HepG2 (cell line): ENCODE measurements at regions not wholly inside any gene's neighbourhood (a gene's known extent, or its start where the extent isn't known, plus 50 kb on each side); places are given as distances from the start of the nearest gene placed in this dataset.

Experiments
- ATAC-seq: fragments of 200-7000 bp; cut with Tn5 transposase; 3 replicates; pipeline ENCODE4 v1.9.1; 2020; ENCODE audit warnings: mild to moderate bottlenecking, moderate library complexity
- BruUV-seq: library from RNA; stranded (reverse); fragments of 400-500 nt; replicated peaks from 2 replicates; lab custom pipeline; 2021; lab: Mats Ljungman, UMichigan
- CTCF ChIA-PET: fragments of 300-600 bp; formaldehyde crosslinking; extraction: SDS; loops from one replicate; lab custom pipeline; 2021; ENCODE audit warnings: low total read pairs, inconsistent platforms, low intra/inter-chr PET ratio; lab: Yijun Ruan, JAX
- POLR2A ChIA-PET: fragments of 350-600 bp; sonication (Branson Sonifier 250); formaldehyde crosslinking; loops from one replicate; lab custom pipeline; 2020; ENCODE audit warnings: antibody characterized with exemption, inconsistent platforms; lab: Yijun Ruan, JAX
- DNase-seq: peaks from one replicate; pipeline ENCODE4 v3.0.0-alpha.2; 2015; ENCODE audit warnings: low spot score
- FAIRE-seq: peaks from 3 replicates; lab custom pipeline; 2011; peaks lifted over from hg19 to GRCh38; lab: Jason Lieb, UNC
- H2AFZ ChIP-seq: one replicate; pipeline ENCODE4 v1.6.1; 2011; ENCODE audit warnings: low read length, inconsistent platforms
- H3K27ac ChIP-seq: fragments of 300-600 bp; 3 replicates; pipeline ENCODE4 v1.8.0; 2011; ENCODE audit warnings: mixed run types, mild to moderate bottlenecking, mixed read lengths, low read length, inconsistent platforms; ENCODE audit not compliant: insufficient read depth; ENCODE audit errors: extremely low read length
- H3K27me3 ChIP-seq, 2 experiments: fragments of 200-600 bp in 1 of 2; 2 replicates in 1 of 2; 3 replicates in 1 of 2; pipeline versions ENCODE4 v1.6.0 to v1.8.0; 2011; ENCODE audit warnings: low read length in 2 of 2, mild to moderate bottlenecking in 2 of 2, moderate library complexity in 2 of 2, inconsistent platforms in 1 of 2; ENCODE audit not compliant: insufficient read depth in 2 of 2, control insufficient read depth in 1 of 2
- H3K36me3 ChIP-seq, 2 experiments: fragments of 200-600 bp in 1 of 2; replicated peaks in 1 of 2; 2 replicates in 1 of 2; 3 replicates in 1 of 2; pipeline versions ENCODE4 v1.5.1 to v1.8.0; 2011; ENCODE audit warnings: low read length in 2 of 2, inconsistent platforms in 1 of 2; ENCODE audit not compliant: insufficient read depth in 2 of 2, control insufficient read depth in 1 of 2
- H3K4me1 ChIP-seq: 2 replicates; pipeline ENCODE4 v1.5.1; 2012; ENCODE audit warnings: low read length, inconsistent platforms; ENCODE audit not compliant: insufficient read depth
- H3K4me2 ChIP-seq: 2 replicates; pipeline ENCODE4 v1.6.0; 2011; ENCODE audit warnings: low read depth, low read length, inconsistent platforms
- H3K4me3 ChIP-seq, 3 experiments: fragments of 200-600 bp in 1 of 3; sonication (generic), shearing (Covaris generic) in 1 of 3; replicated peaks in 1 of 3; 2 replicates each; pipeline ENCODE4 v1.5.1; 2011 to 2016; ENCODE audit warnings: low read length in 3 of 3, inconsistent platforms in 2 of 3, low read depth in 2 of 3, mild to moderate bottlenecking in 2 of 3, control low read depth in 1 of 3, mixed read lengths in 1 of 3; ENCODE audit not compliant: insufficient read depth in 1 of 3
- H3K79me2 ChIP-seq: one replicate; pipeline ENCODE4 v1.6.1; 2011; ENCODE audit warnings: low read length, inconsistent platforms; ENCODE audit not compliant: insufficient read depth
- H3K9ac ChIP-seq: 2 replicates; pipeline ENCODE4 v1.6.0; 2011; ENCODE audit warnings: mild to moderate bottlenecking, low read depth, low read length, inconsistent platforms; ENCODE audit not compliant: insufficient read depth
- H3K9me3 ChIP-seq: 2 replicates; pipeline ENCODE4 v1.5.1; 2012; ENCODE audit warnings: mild to moderate bottlenecking, low read length
- H4K20me1 ChIP-seq: 2 replicates; pipeline ENCODE4 v1.6.0; 2011; ENCODE audit warnings: inconsistent platforms, mild to moderate bottlenecking, low read length, moderate library complexity; ENCODE audit not compliant: insufficient read depth
- ADNP ChIP-seq: sonication (generic); formaldehyde crosslinking; IDR thresholded peaks from 2 replicates; pipeline ENCODE4 v1.4.0; 2020; ENCODE audit warnings: missing genetic modification reagents
- CREB3 ChIP-seq: sonication (generic); formaldehyde crosslinking; IDR thresholded peaks from 2 replicates; pipeline ENCODE4 v1.5.0; 2020; ENCODE audit warnings: missing genetic modification reagents
- KAT2B ChIP-seq: fragments of 150-350 bp; IDR thresholded peaks from 2 replicates; pipeline ENCODE4 v1.6.1; 2014; ENCODE audit warnings: low read depth, low read length, borderline replicate concordance
- KAT8 ChIP-seq: IDR thresholded peaks from 2 replicates; pipeline ENCODE4 v1.6.1; 2016; ENCODE audit warnings: missing genetic modification reagents, missing compliant biosample characterization
- NKX3-1 ChIP-seq: sonication (generic); formaldehyde crosslinking; IDR thresholded peaks from 2 replicates; pipeline ENCODE4 v1.5.0; 2020; ENCODE audit warnings: missing genetic modification reagents
- RAD51 ChIP-seq: fragments of 450-650 bp; IDR thresholded peaks from 2 replicates; pipeline ENCODE4 v1.6.1; 2016; ENCODE audit warnings: borderline replicate concordance
- ZGPAT ChIP-seq: IDR thresholded peaks from 2 replicates; pipeline ENCODE4 v1.6.1; 2016; ENCODE audit warnings: mild to moderate bottlenecking
- ZNF10 ChIP-seq: sonication (generic); formaldehyde crosslinking; IDR thresholded peaks from 2 replicates; pipeline ENCODE4 v1.4.0; 2020; ENCODE audit warnings: mild to moderate bottlenecking, low read depth, missing genetic modification reagents, borderline replicate concordance
- ZNF335 ChIP-seq: sonication (generic); formaldehyde crosslinking; IDR thresholded peaks from 2 replicates; pipeline ENCODE4 v1.4.0; 2020; ENCODE audit warnings: missing genetic modification reagents
- ZNF350 ChIP-seq: sonication (generic); formaldehyde crosslinking; IDR thresholded peaks from 2 replicates; pipeline ENCODE4 v1.4.0; 2020; ENCODE audit warnings: mild to moderate bottlenecking, low read depth, missing genetic modification reagents, borderline replicate concordance
- WGBS: methylation state at CpG from one replicate; pipeline ENCODE4 v1.1.6; 2017; ENCODE audit warnings: low lambda C conversion rate; 5-methylcytosine and 5-hydroxymethylcytosine counted together
- in situ Hi-C: cut with HindIII; loops from 2 replicates; pipeline ENCODE4 v1.10.0; 2017; ENCODE audit warnings: low pct_unique_long_range_greater_than_20kb; ENCODE audit not compliant: extremely low pct_ligation_motif_present
- intact Hi-C: fragments of 100-400 bp; cut with micrococcal nuclease; formaldehyde crosslinking; loops from one replicate; pipeline ENCODE4 v1.10.0; 2022; ENCODE audit not compliant: unreplicated experiment

- BruUV-seq, result no TSS peak
- no peaks in the 10 kb centered on the region for H3K9me3 ChIP-seq
- H3K27ac ChIP-seq, result no peak overlapping the region
- H3K79me2 ChIP-seq, result peaks cover 89% of the 10 kb centered on the region
- H3K4me1 ChIP-seq, result peaks cover 54% of the 10 kb centered on the region
- in situ Hi-C loops (loop anchor here (5.0 to 25.0 kb wide), 3 partner anchors 96 to 534 kb away; partner anchors contain the start of gene SLC39A11), intact Hi-C loops (loop anchor here (2.0 to 5.0 kb wide), 5 partner anchors 72 to 628 kb away; no protein-coding TSS in a partner anchor)
- DNase-seq, result no peak
- ATAC-seq, result no peak
- peaks cover 33% of the 10 kb centered on the region; the same call in 1 of the 2 replicates for H4K20me1 ChIP-seq
- POLR2A ChIA-PET, result interaction anchor here (0.7 to 2.4 kb wide), 3 partner anchors 18 to 42 kb away, joined by 3 to 14 read pairs (median 3); no protein-coding TSS in a partner anchor
- H3K27me3 ChIP-seq, result no peaks in the 10 kb centered on the region
- TF ChIP-seq ZGPAT (CRISPR knock-in tag) (no peak), CREB3 (no peak), ZNF350 (no peak), RAD51 (no peak), ZNF10 (CRISPR knock-in tag) (no peak), KAT2B (no peak), ADNP (CRISPR knock-in tag) (no peak), KAT8 (CRISPR knock-in tag) (no peak), ZNF335 (CRISPR knock-in tag) (no peak), NKX3-1 (CRISPR knock-in tag) (no peak)
- no peak overlapping the region for H3K9ac ChIP-seq
- WGBS, result 79% methylated on average over 5 of the region's 5 CpGs
- H2AFZ ChIP-seq, result no peak overlapping the region
- H3K4me2 ChIP-seq, result no peak overlapping the region
- H3K36me3 ChIP-seq, result 0 out of 5 replicates have a peak, but pooled peaks cover 0 to 1% of the 10 kb centered on the region in 2 experiments
- H3K4me3 ChIP-seq, result no peak overlapping the region
- CTCF ChIA-PET, result interaction anchor here (1.3 to 3.5 kb wide), 4 partner anchors 97 to 165 kb away, joined by 3 to 26 read pairs (median 6); no protein-coding TSS in a partner anchor
- no peak for FAIRE-seq
Measured at GRCh38 chr17:72561266-72561665, 440.4 kb downstream of the SOX9 start.
